CD14-positive monocyte (primary cell): ENCODE measurements at regions not wholly inside any gene's neighbourhood (a gene's known extent, or its start where the extent isn't known, plus 50 kb on each side); places are given as distances from the start of the nearest gene placed in this dataset.

Experiments
- DNase-seq, 3 donors: peaks; one replicate each; pipeline ENCODE4 v3.0.0-alpha.2; 2011 to 2022
- H2AFZ ChIP-seq: 2 replicates; pipeline ENCODE4 v1.6.0; 2012; ENCODE audit warnings: mild to moderate bottlenecking, low read depth, low read length, inconsistent platforms; ENCODE audit not compliant: insufficient read depth, poor library complexity, severe bottlenecking
- H3K27ac ChIP-seq, 2 donors: 1 replicate in 1 of 2; 2 replicates in 1 of 2; pipeline ENCODE4 v1.5.1; 2012 to 2013; ENCODE audit warnings: low read length in 2 of 2, control low read depth in 1 of 2, inconsistent platforms in 1 of 2, low read depth in 1 of 2, mild to moderate bottlenecking in 1 of 2
- H3K27me3 ChIP-seq, 2 donors: one replicate each; pipeline versions ENCODE4 v1.6.0 to v1.6.1; 2011 to 2013; ENCODE audit warnings: low read length in 2 of 2; ENCODE audit not compliant: control insufficient read depth in 2 of 2, insufficient read depth in 2 of 2
- H3K36me3 ChIP-seq, 2 donors: replicated peaks in 1 of 2; 1 replicate in 1 of 2; 2 replicates in 1 of 2; pipeline versions ENCODE4 v1.5.1 to v1.6.1; 2012 to 2013; ENCODE audit warnings: low read length in 2 of 2, control low read depth in 1 of 2, inconsistent platforms in 1 of 2, mild to moderate bottlenecking in 1 of 2; ENCODE audit not compliant: insufficient read depth in 2 of 2, control insufficient read depth in 1 of 2
- H3K4me1 ChIP-seq, 2 donors: 1 replicate in 1 of 2; 2 replicates in 1 of 2; pipeline versions ENCODE4 v1.5.1 to v1.6.1; 2012 to 2013; ENCODE audit warnings: low read length in 2 of 2, control low read depth in 1 of 2, inconsistent platforms in 1 of 2, mild to moderate bottlenecking in 1 of 2, moderate library complexity in 1 of 2; ENCODE audit not compliant: insufficient read depth in 2 of 2, control insufficient read depth in 1 of 2
- H3K4me2 ChIP-seq: replicated peaks from 2 replicates; pipeline ENCODE3; 2012; ENCODE audit warnings: low read length, moderate library complexity, mild to moderate bottlenecking; ENCODE audit not compliant: poor library complexity, severe bottlenecking; ENCODE audit errors: extremely low read depth
- H3K4me3 ChIP-seq, 3 experiments: fragments of 200-600 bp in 1 of 3; sonication (generic) in 1 of 3; replicated peaks in 1 of 3; 1 replicate in 2 of 3; 2 replicates in 1 of 3; pipeline ENCODE4 v1.5.1; 2011 to 2013; ENCODE audit warnings: low read length in 3 of 3, mild to moderate bottlenecking in 3 of 3, control low read depth in 2 of 3, low read depth in 2 of 3, inconsistent platforms in 1 of 3, moderate library complexity in 1 of 3
- H3K79me2 ChIP-seq: 2 replicates; pipeline ENCODE4 v1.6.0; 2012; ENCODE audit warnings: mild to moderate bottlenecking, control low read depth, inconsistent platforms, low read length, moderate library complexity; ENCODE audit not compliant: insufficient read depth
- H3K9ac ChIP-seq: 2 replicates; pipeline ENCODE4 v1.6.0; 2017; ENCODE audit warnings: low read length, mild to moderate bottlenecking; ENCODE audit not compliant: insufficient read depth, poor library complexity, severe bottlenecking
- H3K9me3 ChIP-seq, 2 donors: replicated peaks in 1 of 2; 1 replicate in 1 of 2; 2 replicates in 1 of 2; pipeline versions ENCODE4 v1.5.1 to v1.6.1; 2012 to 2013; ENCODE audit warnings: low read length in 2 of 2, control low read depth in 1 of 2; ENCODE audit not compliant: control insufficient read depth in 1 of 2, insufficient read depth in 1 of 2
- H4K20me1 ChIP-seq: 2 replicates; pipeline ENCODE4 v1.6.0; 2012; ENCODE audit warnings: mild to moderate bottlenecking, low read length, control low read depth, moderate library complexity; ENCODE audit not compliant: insufficient read depth
- H3K27ac Mint-ChIP-seq, 7 donors: one replicate each; pipeline ENCODE4 v1.8.0; 2020; ENCODE audit warnings: mild to moderate bottlenecking in 7 of 7, mixed read lengths in 7 of 7, moderate library complexity in 6 of 7, inconsistent platforms in 2 of 7
- H3K27me3 Mint-ChIP-seq, 3 donors: one replicate each; pipeline ENCODE4 v1.8.0; 2021 to 2022; ENCODE audit warnings: low read depth in 3 of 3, mild to moderate bottlenecking in 3 of 3, mixed read lengths in 3 of 3, moderate library complexity in 3 of 3, inconsistent platforms in 1 of 3
- H3K36me3 Mint-ChIP-seq, 2 donors: one replicate each; pipeline ENCODE4 v1.8.0; 2020; ENCODE audit warnings: mixed read lengths in 2 of 2, inconsistent platforms in 1 of 2, mild to moderate bottlenecking in 1 of 2
- H3K4me1 Mint-ChIP-seq: one replicate; pipeline ENCODE4 v1.8.0; 2020; ENCODE audit warnings: mild to moderate bottlenecking, mixed read lengths
- H3K4me3 Mint-ChIP-seq, 2 donors: one replicate each; pipeline ENCODE4 v1.8.0; 2020; ENCODE audit warnings: mild to moderate bottlenecking in 2 of 2, mixed read lengths in 2 of 2, moderate library complexity in 1 of 2
- H3K9me3 Mint-ChIP-seq, 7 donors: one replicate each; pipeline ENCODE4 v1.8.0; 2020 to 2022; ENCODE audit warnings: mixed read lengths in 7 of 7, mild to moderate bottlenecking in 6 of 7, moderate library complexity in 6 of 7, inconsistent platforms in 2 of 7
- WGBS: methylation state at CpG from one replicate; pipeline ENCODE4 v1.1.5; 2013; ENCODE audit warnings: missing lambda C conversion rate; ENCODE audit not compliant: insufficient coverage; 5-methylcytosine and 5-hydroxymethylcytosine counted together
- intact Hi-C, 2 donors: fragments of 100-400 bp; cut with micrococcal nuclease; formaldehyde crosslinking; loops; one replicate each; pipeline versions ENCODE4 v1.15.0 to v1.15.1; 2023
- TF ChIP-seq, protein P1 (sequence below): fragments of 200-600 bp; IDR thresholded peaks from one replicate; pipeline ENCODE4 v1.8.0; 2022; ENCODE audit warnings: antibody characterized with exemption, mild to moderate bottlenecking

DNA sequence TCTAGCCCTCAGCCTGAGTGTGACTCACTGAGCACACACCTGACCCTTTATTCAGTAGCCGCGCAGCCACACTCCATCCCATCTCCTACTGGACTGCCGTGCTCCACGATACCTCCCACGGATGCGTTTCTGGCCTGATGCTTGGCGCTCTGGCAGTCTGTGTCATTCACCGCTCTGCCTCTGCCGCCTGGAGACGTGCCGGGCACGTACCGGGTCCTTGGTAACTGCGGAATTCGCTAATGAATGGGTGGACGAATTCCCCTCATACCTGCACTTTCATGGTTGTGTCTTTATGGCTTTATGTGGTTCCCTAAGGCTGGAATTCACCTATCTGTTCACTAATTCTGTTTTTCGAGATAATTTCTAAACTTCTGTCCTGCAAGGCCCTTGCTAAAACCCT lies 405.7 kb downstream of the QKI start:
- Histone ChIP-seq H2AFZ (no peak overlapping the region), H3K4me3 (no peak overlapping the region), H3K4me1 (no peaks in the 10 kb centered on the region), H4K20me1 (no peaks in the 10 kb centered on the region), H3K27ac (no peak overlapping the region), H3K9me3 (no peaks in the 10 kb centered on the region), H3K4me2 (no peak overlapping the region), H3K36me3 (no peaks in the 10 kb centered on the region), H3K27me3 (no peaks in the 10 kb centered on the region), H3K9ac (no peak overlapping the region), H3K79me2 (no peaks in the 10 kb centered on the region)
- DNase-seq = no peak
- intact Hi-C loops = no loop called here
- Mint-ChIP-seq H3K27me3 (peaks cover 11 to 21% (median 16%) of the 10 kb centered on the region in 3 donors), H3K36me3 (no peaks in the 10 kb centered on the region), H3K4me3 (no peak overlapping the region), H3K9me3 (peaks cover 0 to 7% (median 1%) of the 10 kb centered on the region in 7 donors), H3K4me1 (no peaks in the 10 kb centered on the region), H3K27ac (no peak overlapping the region)
- 95% methylated on average over 13 of the region's 17 CpGs for WGBS
- TF ChIP-seq, protein P1, sequence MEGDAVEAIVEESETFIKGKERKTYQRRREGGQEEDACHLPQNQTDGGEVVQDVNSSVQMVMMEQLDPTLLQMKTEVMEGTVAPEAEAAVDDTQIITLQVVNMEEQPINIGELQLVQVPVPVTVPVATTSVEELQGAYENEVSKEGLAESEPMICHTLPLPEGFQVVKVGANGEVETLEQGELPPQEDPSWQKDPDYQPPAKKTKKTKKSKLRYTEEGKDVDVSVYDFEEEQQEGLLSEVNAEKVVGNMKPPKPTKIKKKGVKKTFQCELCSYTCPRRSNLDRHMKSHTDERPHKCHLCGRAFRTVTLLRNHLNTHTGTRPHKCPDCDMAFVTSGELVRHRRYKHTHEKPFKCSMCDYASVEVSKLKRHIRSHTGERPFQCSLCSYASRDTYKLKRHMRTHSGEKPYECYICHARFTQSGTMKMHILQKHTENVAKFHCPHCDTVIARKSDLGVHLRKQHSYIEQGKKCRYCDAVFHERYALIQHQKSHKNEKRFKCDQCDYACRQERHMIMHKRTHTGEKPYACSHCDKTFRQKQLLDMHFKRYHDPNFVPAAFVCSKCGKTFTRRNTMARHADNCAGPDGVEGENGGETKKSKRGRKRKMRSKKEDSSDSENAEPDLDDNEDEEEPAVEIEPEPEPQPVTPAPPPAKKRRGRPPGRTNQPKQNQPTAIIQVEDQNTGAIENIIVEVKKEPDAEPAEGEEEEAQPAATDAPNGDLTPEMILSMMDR = no peak

DNA sequence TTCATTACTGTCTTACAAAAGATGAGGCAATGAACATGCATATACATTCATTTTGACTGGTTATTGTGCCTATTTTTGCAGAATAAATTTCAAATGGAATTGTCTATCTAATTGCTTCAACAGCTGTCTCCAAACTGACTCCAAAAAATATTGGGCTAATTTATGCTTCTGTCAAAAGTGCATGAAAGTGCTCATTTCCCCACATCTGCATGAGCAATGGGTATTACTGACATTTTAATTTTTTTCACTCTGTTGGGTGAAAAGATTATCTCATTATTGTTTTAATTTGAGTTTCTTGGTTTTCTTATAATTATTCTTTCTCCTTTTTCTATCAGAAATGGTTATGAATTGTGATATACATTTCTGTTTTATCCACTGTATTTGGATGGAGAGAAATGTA lies 404.2 kb downstream of the QKI start:
- Histone ChIP-seq H3K4me3 (no peak overlapping the region), H2AFZ (no peak overlapping the region), H3K27me3 (no peaks in the 10 kb centered on the region), H3K36me3 (no peaks in the 10 kb centered on the region), H3K4me1 (no peaks in the 10 kb centered on the region), H3K79me2 (no peaks in the 10 kb centered on the region), H3K9ac (no peak overlapping the region), H3K4me2 (no peak overlapping the region), H3K9me3 (no peaks in the 10 kb centered on the region), H4K20me1 (no peaks in the 10 kb centered on the region), H3K27ac (no peak overlapping the region)
- H3K9me3 Mint-ChIP-seq = peaks cover 0 to 7% (median 1%) of the 10 kb centered on the region in 7 donors
- H3K27me3 Mint-ChIP-seq = peaks cover 11 to 15% (median 12%) of the 10 kb centered on the region in 3 donors
- DNase-seq = no peak
- intact Hi-C loops = no loop called here
- no peaks in the 10 kb centered on the region for H3K36me3 Mint-ChIP-seq
- no peak overlapping the region for H3K4me3 Mint-ChIP-seq
- peaks cover 2% of the 10 kb centered on the region for H3K4me1 Mint-ChIP-seq
- H3K27ac Mint-ChIP-seq = no peak overlapping the region
- TF ChIP-seq, protein P1 = no peak
